Pancreas (tissue), 10 donors: ENCODE measurements at regions not wholly inside any gene's neighbourhood (a gene's known extent, or its start where the extent isn't known, plus 50 kb on each side); places are given as distances from the start of the nearest gene placed in this dataset.

Source experiments
- ATAC-seq, 4 donors: fragments of 200-7000 bp; cut with Tn5 transposase; one replicate each; pipeline versions ENCODE4 v1.8.0 to v1.9.1; 2020; ENCODE audit warnings: mild to moderate bottlenecking in 4 of 4, moderate library complexity in 4 of 4
- DNase-seq, 6 donors: peaks; one replicate each; pipeline ENCODE4 v3.0.0-alpha.2; 2020
- FAIRE-seq: peaks from 2 replicates; lab custom pipeline; 2012; peaks lifted over from hg19 to GRCh38; lab: Jason Lieb, UNC
- H3K27ac ChIP-seq, 4 donors: fragments of 200-600 bp; sonication (generic); 1 replicate in 3 of 4; 2 replicates in 1 of 4; pipeline versions ENCODE4 v1.5.0 to v1.8.0; 2020
- H3K27me3 ChIP-seq, 4 donors: fragments of 200-600 bp; one replicate each; pipeline ENCODE4 v1.8.0; 2021
- H3K36me3 ChIP-seq, 3 donors: fragments of 200-600 bp; sonication (generic) in 1 of 3; one replicate each; pipeline versions ENCODE4 v1.5.0 to v1.8.0; 2020 to 2021
- H3K4me1 ChIP-seq, 3 donors: fragments of 200-600 bp; one replicate each; pipeline ENCODE4 v1.8.0; 2021
- H3K4me3 ChIP-seq, 4 donors: fragments of 200-600 bp; sonication (generic) in 2 of 4; one replicate each; pipeline versions ENCODE4 v1.5.0 to v1.8.0; 2020 to 2021
- H3K9me3 ChIP-seq, 4 donors: fragments of 200-600 bp; one replicate each; pipeline ENCODE4 v1.8.0; 2021
- WGBS, 2 donors: extraction: QIAGEN DNeasy Blood & Tissue Kit; methylation state at CpG; one replicate each; pipeline ENCODE4 v1.1.7; 2013; 5-methylcytosine and 5-hydroxymethylcytosine counted together
- intact Hi-C, 3 donors: fragments of 100-400 bp; cut with DNase I; formaldehyde crosslinking; loops; one replicate each; pipeline versions ENCODE4 v1.11.1 to v1.14.2; 2022
- TF ChIP-seq, protein P1 (sequence below), 4 donors: fragments of 200-600 bp; sonication (generic) in 3 of 4; IDR thresholded peaks; one replicate each; pipeline versions ENCODE4 v1.5.0 to v1.8.0; 2021; ENCODE audit warnings: antibody characterized with exemption in 4 of 4
- donor health status: healthy with polysubstance abuse.
- donor health status: DM: no; HTN: no; CAD: no; lungs with moderate emphysema.
- donor health status: DM: no; HTN: no; CAD: no.
- donor health status: control.
- donor health status: control.
- donor health status: Bipolar disorder and iron deficiency.
- donor health status: DM: yes; HTN: yes; CAD: no.
- donor health status: DM: no; HTN: no; CAD: no.
- donor health status: DM: no; HTN: no; CAD: no.
- donor health status: DM: yes; HTN: yes; CAD: no.

DNA sequence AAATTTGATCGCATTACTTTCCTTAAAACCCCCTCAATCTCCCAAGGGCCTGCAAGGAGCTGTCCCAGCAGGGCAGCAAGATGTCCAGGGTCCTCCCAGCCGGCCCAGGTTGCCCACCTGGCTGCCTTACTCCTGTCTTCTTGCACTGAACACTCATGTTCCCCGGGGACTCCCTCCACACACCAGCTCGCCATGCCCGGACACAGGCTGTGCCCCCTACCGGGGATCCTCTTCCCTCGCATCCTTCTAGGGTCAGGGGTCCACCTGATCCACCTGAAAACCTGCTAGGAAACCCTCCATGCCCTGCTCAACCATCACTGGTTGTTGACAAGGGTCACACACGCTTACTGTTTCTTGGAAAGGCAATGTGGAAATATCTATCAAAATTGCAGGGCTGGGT is 172.0 kb upstream of the MSX2 start:
- DNase-seq (no peak), FAIRE-seq (no peak), ATAC-seq (no peak)
- Histone ChIP-seq H3K27ac (no peak overlapping the region), H3K9me3 (no peaks in the 10 kb centered on the region), H3K27me3 (no peaks in the 10 kb centered on the region), H3K4me1 (peaks cover 0 to 4% (median 0%) of the 10 kb centered on the region in 3 donors), H3K36me3 (no peaks in the 10 kb centered on the region), H3K4me3 (no peak overlapping the region)
- 77 to 82% methylated on average over 8 of the region's 8 CpGs for WGBS, 2 donors
- intact Hi-C loops = no loop called here
- TF ChIP-seq, protein P1, sequence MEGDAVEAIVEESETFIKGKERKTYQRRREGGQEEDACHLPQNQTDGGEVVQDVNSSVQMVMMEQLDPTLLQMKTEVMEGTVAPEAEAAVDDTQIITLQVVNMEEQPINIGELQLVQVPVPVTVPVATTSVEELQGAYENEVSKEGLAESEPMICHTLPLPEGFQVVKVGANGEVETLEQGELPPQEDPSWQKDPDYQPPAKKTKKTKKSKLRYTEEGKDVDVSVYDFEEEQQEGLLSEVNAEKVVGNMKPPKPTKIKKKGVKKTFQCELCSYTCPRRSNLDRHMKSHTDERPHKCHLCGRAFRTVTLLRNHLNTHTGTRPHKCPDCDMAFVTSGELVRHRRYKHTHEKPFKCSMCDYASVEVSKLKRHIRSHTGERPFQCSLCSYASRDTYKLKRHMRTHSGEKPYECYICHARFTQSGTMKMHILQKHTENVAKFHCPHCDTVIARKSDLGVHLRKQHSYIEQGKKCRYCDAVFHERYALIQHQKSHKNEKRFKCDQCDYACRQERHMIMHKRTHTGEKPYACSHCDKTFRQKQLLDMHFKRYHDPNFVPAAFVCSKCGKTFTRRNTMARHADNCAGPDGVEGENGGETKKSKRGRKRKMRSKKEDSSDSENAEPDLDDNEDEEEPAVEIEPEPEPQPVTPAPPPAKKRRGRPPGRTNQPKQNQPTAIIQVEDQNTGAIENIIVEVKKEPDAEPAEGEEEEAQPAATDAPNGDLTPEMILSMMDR (IDR thresholded peaks at IDR 0.05) = no peak

DNA sequence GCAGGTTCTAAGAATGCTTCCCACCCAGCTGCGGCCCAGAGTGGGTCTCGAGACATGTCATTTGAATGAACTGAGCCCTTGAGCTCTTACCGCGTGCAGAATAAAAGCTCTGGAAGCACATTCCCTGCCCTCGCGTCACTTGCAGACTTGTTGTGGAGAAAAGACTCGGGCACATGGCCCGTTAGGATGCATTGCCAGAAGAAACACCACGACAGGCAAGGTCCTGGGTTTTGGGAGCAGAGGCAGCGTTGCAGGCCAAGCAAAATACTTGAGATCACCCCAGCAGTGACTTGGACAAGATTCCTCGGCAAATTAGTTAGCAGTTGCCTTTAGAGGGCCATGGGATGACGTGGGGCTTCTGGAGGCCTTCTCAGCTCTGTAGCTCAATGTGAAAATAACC is 170.8 kb upstream of the MSX2 start:
- H3K36me3 ChIP-seq = no peaks in the 10 kb centered on the region
- no peak for FAIRE-seq
- intact Hi-C loops = no loop called here
- no peak for ATAC-seq
- H3K27me3 ChIP-seq = no peaks in the 10 kb centered on the region
- H3K4me3 ChIP-seq = no peak overlapping the region
- TF ChIP-seq, protein P1 (IDR thresholded peaks at IDR 0.05) = no peak
- H3K27ac ChIP-seq = no peak overlapping the region
- no peaks in the 10 kb centered on the region for H3K9me3 ChIP-seq
- peaks cover 0 to 4% (median 0%) of the 10 kb centered on the region in 3 donors for H3K4me1 ChIP-seq
- no peak for DNase-seq
- 74 to 78% methylated on average over 12 of the region's 12 CpGs for WGBS, 2 donors

GRCh38 chr5:174555726-174556125 is 168.7 kb upstream of the MSX2 start:
- Histone ChIP-seq H3K27ac (no peak overlapping the region), H3K27me3 (no peaks in the 10 kb centered on the region), H3K4me3 (no peak overlapping the region), H3K36me3 (no peaks in the 10 kb centered on the region), H3K9me3 (no peaks in the 10 kb centered on the region), H3K4me1 (no peaks in the 10 kb centered on the region)
- TF ChIP-seq, protein P1 (IDR thresholded peaks at IDR 0.05) = no peak
- ATAC-seq = no peak
- intact Hi-C loops = no loop called here
- 59 to 70% methylated on average over 9 of the region's 9 CpGs for WGBS, 2 donors
- no peak for FAIRE-seq
- DNase-seq = no peak

DNA sequence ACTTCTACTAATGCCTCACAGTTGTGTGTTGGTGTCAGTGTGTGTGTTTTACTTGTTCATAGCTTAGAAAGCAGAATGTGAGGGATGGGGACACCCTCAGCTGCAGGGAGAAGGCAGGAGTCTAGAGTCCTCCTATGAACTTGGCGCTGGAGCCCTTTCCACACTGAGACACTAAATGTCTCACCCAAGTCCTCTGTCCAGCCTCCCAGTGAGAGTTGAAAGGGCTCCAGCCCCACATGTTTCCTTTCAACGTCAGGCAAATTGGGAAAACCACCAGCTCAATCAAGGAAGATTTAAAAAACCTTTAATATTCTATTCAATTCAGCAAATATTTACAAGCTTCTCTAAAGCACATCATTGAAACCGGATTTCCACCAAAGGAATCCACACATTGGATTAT is 167.6 kb upstream of the MSX2 start:
- TF ChIP-seq, protein P1 (IDR thresholded peaks at IDR 0.05) = no peak
- Histone ChIP-seq H3K4me3 (no peak overlapping the region), H3K9me3 (no peaks in the 10 kb centered on the region), H3K27ac (no peak overlapping the region), H3K27me3 (no peaks in the 10 kb centered on the region), H3K36me3 (no peaks in the 10 kb centered on the region), H3K4me1 (no peaks in the 10 kb centered on the region)
- 47 to 54% methylated on average over 3 of the region's 3 CpGs for WGBS, 2 donors
- DNase-seq (no peak), FAIRE-seq (no peak), ATAC-seq (no peak)
- intact Hi-C loops = no loop called here

GRCh38 chr5:174558190-174558589 is 166.2 kb upstream of the MSX2 start:
- 71% methylated on average over 1 of the region's 1 CpG for WGBS, 2 donors
- intact Hi-C loops = no loop called here
- no peak for ATAC-seq
- FAIRE-seq = no peak
- TF ChIP-seq, protein P1 (IDR thresholded peaks at IDR 0.05) = no peak
- DNase-seq = no peak
- Histone ChIP-seq H3K4me3 (no peak overlapping the region), H3K4me1 (no peaks in the 10 kb centered on the region), H3K36me3 (no peaks in the 10 kb centered on the region), H3K27ac (no peak overlapping the region), H3K27me3 (no peaks in the 10 kb centered on the region), H3K9me3 (no peaks in the 10 kb centered on the region)
